ENCODE measurements at regions not wholly inside any gene's neighbourhood (a gene's known extent, or its start where the extent isn't known, plus 50 kb on each side); places are given as distances from the start of the nearest gene placed in this dataset.

DNA sequence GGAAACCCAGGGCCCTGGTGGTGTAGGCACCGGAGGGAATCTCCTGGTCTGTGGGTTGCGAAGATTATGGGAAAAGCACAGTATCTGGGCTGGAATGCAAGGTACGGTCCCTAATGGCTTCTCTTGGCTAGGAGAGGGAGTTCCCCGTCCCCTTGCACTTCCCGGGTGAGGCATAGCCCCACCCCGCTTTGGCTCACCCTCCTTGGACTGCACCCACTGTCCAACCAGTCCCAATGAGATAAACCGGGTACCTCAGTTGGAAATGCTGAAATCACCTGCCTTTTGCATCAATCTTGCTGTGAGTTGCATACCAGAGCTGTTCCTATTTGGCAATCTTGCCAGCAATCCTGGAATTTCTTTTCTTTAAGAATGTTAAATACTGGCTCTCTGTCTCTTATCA is 1429.1 kb downstream of the MAT2B start:
- no peak for DNase-seq

DNA sequence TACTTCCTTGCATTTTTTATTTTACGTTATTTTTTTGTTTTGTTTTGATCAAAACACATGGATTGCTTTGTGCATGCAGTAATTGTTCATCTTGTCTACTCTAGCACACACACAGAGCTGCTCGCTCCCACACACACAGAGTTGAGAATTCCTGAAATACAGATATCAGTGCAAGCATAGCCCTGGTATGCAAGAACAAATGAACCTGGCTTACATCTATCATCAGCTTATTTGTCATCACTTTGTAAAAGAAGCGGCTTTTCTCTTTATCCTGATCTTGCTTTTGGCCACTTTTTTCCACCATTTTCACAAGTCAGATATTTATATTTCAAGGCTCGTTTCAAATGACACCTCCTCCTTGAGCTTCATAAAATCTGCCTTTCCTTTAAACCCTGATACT is 1435.7 kb downstream of the MAT2B start:
- no peak for DNase-seq

DNA sequence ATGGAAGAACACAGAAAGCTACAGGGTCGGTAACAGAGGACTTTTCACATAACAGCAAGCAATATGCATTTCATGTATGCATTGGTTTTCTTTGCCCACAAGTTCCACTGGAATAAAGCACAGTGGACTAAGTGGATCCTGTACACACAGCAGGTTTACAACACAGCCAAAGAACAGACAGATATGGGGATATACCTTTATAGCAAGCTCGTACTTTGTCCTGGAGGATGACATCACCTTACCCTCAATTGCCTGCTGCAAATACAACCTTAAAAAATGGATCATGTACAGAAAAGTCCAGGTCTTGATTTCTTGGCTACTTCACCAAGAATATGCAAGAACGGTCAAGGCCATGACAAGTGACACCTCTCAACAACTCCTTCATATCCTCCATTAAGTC is 1445.5 kb downstream of the MAT2B start:
- no peak for DNase-seq

DNA sequence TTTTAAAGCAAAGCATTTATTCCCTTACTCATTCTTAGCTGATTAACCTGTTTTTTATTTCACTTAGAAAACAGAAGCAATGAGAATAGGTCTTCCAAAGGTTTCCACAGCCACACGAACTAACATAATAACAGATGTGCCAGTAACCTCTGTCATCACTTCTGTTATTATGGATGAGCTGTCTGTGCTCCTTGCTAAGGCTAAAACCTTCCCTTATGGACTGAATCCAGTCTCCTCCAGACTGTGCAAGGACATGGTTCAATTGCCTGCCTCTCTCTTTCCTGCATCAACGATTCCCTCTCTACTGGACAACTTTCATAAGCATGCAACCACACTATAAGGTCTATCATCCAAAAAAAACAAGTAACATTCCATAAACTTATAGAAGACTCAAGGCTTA is 1446.2 kb downstream of the MAT2B start:
- no peak for DNase-seq

DNA sequence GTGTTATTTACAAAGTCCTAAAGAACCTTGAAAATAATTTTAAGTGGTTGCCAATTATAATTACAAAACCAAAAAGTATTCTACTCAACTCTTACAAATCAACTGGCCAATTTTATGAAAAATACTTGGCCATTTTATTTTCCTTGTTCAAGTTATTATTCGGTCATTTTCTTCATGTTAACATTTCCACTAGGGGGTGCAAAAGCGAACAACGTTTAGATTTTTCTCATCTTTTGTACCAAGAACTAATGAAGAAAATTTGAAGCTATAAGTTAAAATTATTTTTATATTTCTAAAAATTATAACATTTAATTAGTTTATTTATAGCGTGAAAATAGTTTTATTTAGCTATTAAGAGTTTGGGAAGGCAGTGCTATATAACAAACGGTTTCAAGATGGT is 1453.3 kb downstream of the MAT2B start:
- DNase-seq, result no peak

DNA sequence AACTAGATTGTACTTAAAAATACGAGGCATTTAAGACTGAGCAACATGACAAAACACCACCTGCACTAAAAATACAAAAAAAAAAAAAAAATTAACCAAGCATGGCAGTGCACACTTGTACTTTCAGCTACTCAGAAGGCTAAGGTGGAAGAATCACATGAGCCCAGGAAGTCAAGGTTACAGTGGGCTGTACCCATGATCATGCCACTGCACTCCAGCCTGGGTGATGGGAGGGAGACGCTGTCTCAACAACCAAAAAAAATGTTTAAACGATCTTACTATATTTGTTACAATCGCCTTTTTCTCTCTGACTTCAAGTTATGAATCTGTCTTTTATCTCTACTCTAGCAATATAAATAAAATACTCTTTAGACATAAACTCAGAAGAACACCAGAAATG is 1454.3 kb downstream of the MAT2B start:
- DNase-seq, result no peak

DNA sequence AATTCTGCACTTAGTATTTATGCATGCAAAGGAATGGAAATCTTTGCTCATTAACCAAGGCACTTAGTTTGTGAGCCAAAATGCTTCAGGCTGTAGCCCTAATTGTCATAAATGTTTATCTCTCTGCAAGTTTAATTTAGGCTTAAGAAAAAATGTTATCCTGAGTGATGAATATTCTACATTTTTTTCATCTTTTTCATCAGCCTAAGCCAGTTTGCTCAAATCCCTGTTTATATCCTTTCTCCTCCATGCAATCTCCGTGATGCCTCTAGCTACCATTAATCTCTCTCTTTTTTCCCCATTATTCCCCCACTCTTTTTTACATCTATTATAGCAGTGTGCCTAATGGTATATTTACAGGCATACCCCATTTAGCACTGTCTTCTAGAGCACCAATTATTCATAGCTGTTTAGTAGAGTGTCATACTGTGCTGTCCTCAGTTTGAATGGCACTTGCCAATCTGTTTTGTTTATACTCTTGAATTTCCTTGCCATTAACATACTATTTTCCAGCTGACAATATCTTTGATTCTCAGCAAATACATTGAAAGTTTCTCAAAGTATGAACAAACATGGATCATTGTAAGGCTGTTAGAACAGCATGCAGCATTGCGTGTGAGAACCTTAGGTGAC is 1457.0 kb downstream of the MAT2B start:
- DNase-seq, result no peak

DNA sequence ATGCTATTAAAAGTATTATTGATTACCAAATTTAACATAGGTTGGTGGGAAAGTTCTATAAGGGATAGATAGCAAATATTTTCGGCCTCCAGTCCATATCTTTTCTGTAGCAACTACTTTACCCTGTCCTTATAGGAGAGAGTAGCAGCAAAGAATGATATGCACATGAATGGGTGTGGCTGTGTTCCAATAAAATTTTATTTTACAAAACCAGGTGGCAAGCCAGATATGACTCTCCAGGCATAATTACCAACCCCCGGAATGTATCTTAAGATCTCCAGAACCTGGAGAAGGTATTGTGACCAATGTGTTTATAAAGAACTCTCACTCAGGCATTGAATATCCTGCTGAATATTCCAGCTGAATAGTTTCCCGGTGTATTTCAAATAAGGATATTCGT is 1461.2 kb downstream of the MAT2B start:
- DNase-seq, result no peak

DNA sequence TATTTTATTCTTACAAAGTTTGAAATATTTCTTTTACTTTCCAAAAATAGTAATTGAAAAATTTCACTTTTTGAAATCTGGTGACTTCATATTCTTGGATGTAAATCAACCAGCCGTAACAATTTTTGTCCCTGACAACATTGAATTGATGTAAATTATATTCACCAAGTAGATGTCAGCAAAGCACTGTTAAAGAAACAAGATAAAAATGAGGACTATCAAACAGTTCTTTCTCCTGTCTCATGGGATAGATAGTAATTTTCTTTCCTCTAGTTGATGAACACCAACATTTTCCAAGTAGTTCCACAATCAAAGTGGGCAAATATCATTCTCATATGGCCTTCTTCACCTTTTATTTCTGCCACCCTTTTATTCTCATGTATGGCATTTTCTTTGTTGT is 1461.9 kb downstream of the MAT2B start:
- no peak for DNase-seq

DNA sequence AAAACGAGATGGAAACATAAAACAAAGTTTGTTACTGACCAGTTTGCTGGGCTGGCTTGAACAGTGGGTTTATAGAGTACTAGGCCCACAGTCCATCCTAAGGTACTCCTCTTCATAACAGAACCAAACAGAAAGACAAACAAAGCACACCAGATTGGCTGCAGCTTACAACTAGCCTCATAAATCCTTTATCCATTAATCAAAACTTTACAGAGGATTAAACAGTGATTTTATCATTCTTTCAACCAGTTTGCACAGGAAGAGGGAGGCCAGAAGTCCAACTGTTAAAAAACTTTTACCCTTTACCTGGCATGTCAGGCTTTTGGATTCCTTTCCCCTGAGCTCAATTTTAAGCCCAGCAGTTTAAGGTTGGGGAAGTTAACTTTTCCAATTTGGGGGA is 1467.6 kb downstream of the MAT2B start:
- DNase-seq, result no peak

DNA sequence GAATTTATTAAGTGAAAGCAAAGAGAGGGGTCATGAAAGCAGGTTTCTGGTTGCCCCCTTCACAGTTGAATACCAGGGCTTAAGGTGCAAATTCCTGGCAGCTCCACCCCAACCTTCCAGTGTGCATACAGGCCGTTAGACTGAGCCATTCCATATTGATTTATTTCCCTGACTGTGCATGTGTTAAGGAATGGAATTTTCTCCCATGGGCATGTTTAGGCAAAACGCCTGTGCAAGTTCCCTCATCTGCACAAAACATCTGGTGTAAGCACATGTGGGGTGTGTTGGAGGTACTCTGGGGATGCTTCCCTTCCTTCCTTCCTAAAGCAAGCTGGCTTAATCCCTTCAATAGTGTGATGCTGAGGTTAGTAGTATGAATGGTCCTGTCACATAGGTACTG is 1470.6 kb downstream of the MAT2B start:
- DNase-seq, result no peak

DNA sequence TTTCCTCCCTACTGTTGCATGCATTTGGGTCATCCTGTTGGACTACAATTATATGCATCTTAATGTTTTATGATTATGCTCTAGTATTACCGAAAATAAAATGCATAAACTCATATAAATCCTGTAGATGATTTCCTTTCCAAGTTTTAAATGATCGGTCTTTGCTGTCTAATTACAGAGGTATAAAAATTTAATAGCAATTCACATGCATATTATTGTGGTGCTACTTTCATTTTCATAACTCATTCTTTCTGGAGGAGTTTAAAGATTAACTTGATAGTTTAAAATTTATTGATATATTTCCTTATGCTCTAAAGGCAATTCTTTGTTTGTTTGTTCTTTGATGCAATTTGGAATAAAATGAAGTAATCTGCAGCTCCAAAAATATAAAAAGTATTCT is 1475.1 kb downstream of the MAT2B start:
- DNase-seq, result no peak

DNA sequence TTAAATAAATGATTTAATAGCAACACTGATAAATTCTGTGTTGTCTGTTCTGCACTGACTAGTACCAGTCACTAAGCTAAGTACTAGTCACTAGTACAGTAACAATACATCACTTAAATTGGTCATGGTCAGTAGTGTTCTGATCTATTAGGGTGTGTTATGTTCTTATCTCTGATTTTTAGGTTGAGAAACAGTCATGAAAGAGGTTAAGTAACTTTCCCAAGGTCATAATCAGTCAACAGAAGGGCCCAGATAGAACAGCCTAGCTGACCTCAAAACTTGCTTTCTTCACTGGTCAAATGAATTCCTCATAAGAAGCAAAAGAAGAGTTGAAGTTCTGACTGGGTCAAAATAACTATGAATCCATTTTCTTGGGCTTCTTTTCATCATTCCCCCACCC is 1492.7 kb downstream of the MAT2B start:
- DNase-seq, result no peak

DNA sequence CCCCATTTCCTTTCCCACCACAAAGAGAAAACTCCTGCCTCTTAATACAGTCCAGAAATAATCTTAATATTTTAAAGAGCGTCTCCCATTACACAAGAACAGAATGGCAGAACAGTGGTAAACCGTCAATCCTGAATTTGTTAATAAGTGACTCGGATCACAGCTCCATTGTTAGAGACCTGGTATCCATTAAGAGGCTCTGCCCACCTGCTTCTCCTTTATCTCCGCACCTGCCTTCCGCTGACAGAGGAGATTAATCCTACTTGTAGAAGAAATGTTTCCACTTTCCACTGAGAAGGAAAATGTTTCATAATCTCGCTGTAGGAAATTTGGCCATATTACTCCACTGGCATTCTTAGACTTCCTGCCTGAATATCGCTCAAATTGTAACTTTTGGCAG is 1493.2 kb downstream of the MAT2B start:
- no peak for DNase-seq

DNA sequence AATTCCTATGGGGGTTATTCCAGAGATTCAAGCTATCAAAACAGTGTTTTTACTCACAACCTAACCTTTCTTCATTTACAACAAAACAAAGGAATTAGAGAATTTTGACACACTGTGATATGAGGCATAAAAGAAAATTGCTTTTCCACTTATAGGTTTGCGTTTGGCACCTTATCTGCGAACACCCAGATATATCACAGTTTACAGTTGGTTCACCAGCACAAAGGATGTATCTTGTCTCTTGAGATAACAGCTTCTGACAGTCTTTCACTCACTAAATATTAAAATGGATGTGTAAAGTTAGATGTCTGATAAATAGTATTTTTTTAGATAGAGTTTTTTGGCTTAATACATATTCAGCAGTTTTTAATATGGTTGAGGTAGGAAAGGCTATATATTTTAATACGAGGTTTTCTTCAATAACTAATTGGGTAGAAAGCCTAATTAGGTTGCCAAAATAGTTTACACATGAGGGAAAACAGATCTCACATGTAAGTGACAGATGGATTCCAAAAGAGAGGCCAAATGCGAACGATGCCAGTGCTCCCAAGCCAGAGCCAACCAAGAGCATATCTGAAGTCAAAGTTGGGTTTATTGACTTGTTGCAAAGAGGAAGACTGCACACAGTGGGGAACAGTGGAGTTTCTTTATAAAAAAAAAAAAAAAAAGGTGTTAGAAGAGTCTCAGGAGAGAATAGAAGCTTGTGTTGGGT is 1495.2 kb downstream of the MAT2B start:
- DNase-seq, result no peak

DNA sequence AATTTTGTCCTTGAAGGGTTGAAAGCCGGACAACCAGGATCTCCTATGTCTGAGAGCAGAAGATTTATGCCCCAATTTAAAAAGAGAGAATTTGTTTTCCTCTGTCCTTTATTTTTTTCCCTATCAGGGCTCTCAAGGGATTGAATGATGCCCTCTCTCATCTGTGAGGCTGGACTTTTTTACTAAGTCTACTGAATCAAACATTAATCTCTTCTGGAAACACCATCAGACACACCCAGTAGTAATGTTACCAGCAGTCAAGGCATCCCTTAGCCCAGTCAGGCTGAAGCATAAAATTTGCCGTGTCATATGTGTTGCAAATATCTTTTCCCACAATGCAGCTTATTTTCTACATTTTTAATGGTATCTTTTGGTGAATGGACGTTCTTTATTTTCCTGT is 1497.9 kb downstream of the MAT2B start:
- DNase-seq, result no peak

DNA sequence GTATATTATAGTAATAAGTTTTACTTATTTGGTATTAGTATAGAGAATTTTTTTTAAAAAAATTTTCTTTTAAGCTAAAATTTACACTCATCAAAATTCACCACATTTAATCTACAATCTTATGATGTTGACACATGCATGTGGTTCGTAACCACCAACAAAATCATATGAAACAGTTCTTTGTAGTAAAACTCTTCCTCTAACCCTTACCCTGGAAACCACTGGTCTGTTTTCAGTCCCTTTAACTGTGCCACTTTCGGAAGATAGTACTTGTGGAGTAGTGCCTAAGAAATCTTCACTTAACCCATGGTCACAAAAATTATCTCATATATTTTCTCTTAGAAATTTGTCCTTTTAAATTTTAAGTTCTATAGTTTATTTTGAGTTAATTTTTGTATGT is 1498.8 kb downstream of the MAT2B start:
- DNase-seq, result no peak

DNA sequence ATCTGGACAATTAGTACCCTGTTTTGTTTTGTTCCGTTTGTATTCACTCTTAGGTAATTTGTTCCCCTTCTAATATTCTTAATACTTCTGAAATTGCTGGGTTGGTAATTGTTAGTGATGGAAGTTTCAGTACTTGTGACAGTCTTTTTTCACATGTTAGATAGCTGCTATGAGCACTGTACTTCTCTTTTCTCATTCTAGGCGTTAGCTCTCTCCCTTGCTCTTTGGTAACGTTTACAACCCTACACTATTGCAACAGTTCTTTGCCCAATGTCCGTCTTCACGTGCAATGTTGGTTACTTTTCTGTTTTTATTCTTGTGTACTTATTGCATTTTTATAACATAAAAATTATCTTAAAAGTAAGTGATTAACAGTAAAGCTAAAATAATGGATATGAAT is 1509.0 kb downstream of the MAT2B start:
- DNase-seq, result no peak

DNA sequence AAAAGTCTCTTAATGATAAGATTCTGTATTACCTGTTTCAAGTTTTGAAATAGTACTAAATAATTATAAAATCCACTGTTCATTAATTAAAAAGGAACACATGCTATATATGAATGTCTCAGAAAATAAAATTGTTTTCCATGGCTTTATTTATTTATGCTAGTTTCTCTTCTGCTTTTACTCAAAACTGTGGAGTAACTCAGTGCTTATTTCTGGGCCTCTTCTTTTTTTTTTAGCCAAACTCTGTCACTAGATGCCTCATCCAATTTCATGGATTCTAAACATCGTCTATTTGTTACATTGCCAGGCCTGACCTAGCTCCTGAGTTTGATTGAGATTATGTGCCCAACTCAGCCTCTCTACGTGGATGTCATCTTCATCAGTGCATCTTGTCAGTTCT is 1509.7 kb downstream of the MAT2B start:
- DNase-seq, result no peak

DNA sequence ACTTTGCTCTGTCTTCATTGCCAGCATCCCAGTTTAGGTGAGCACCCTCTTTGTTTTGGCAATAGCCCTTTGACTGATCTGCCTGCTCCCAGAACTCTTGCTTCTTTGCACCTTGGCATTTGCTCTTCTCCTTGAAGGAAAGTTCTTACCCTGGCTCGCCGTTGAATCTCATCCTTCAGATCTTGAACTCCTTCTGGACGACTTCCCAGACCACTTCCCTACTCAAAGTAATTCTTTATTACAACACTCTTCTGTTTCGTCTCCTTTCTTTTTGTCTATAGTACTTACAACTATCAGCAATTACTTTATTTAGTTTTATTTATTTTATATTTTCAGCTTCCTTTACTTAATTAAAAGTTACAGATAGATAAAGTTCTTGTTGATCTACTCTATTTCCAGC is 1510.1 kb downstream of the MAT2B start:
- no peak for DNase-seq

DNA sequence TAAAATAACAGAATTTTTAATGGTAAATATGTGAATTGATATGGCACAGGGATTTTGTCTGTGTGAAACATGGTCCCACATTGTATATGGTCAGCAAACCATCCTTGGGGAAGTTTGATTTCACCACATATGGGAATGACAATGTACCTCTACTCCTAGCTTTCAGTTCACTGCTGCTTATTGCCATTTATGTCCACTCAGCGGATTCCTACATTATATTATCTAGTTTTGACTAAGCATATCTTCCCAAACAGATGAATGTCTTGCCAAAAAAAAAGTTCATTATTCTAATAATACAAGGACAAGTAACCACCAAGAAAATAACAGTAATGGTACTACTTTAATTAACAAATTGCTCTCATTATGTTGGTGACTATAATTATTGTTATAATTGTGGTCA is 1521.6 kb downstream of the MAT2B start:
- no peak for DNase-seq

DNA sequence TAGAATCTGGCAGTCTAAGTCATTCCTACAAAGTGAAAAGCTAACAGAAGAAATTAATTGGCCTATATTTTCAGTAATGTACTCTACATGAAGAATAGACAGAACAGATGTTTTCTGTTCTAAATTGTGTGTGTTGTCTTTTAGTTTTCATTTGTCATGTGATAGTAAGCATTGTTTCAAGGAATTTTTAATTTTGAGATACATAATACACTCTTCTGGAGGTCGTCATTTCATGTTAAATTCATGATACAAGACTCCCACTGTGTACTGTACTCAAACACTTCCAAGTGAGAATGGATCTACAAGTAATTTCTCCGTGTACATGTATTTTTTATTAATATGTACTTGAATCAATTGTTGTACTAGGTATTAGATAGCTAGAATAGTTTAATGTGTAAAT is 1522.9 kb downstream of the MAT2B start:
- no peak for DNase-seq

DNA sequence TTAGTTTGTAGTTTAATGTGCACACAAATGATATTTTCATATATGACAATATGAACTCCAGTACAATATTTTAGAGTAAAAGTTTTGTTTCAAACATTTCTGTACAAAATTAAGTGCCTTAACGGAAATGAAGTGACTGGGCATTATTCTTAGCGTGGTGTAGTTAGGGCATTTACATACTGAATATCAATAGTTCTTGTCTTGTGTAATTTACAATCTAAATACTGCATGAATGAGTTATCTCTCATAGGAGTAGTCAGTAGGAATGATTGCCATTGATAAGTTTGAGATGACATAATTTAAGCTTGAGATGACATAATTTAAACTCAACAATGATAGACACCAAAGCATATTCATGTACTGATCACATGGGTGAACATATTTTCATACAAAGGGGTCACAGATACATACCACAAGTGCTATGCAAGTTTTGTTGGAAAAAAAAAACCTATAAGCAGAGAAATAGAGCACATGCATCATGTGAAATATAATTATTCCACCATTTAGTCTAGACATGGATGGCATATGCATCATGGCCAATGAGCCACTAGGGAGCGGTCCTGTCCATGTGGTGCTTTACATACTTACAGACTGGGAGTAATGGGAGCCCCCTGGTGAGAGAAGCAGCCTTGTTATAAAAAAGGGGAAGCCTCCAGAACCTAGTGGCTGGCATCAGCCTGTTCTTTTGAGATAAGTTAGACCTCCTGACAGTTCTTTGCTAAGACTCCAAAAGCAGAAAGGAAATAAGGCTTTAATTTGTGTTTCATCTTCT is 1523.9 kb downstream of the MAT2B start:
- DNase-seq, result no peak

DNA sequence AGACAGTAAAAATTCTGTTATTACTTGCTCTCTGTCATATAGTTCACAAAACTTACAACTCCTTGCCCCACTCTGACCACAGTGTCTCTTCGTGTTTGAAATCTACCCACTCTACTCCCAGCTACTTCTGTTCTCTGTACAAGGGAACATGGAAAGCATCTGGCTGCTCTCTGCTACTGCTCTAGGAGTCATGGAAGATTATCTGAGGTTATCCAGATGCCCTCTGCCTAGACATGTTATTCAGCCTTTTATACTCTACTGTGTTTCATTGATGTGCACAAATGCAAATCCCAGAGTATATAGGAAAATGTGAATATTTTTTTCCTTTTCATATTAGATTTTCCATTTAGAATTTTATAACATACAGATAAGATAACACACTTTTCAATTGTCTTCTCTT is 1525.6 kb downstream of the MAT2B start:
- no peak for DNase-seq

Measured in activated CD4-positive, alpha-beta T cell treated with anti-CD3 and anti-CD28 coated beads for 1 hour (primary cell).